Stimulated activated CD4-positive, alpha-beta T cell treated with anti-CD3 and anti-CD28 coated beads, Interleukin-12 subunit alpha, Interleukin-12 subunit beta, amount 100 ng/mL, for 48 hours (primary cell): ENCODE measurements at regions not wholly inside any gene's neighbourhood (a gene's known extent, or its start where the extent isn't known, plus 50 kb on each side); places are given as distances from the start of the nearest gene placed in this dataset.

Experiments used
- DNase-seq, 3 donors: peaks; one replicate each; pipeline ENCODE4 v3.0.0-alpha.2; 2020; ENCODE audit warnings: low read depth in 2 of 3, low spot score in 1 of 3

DNA sequence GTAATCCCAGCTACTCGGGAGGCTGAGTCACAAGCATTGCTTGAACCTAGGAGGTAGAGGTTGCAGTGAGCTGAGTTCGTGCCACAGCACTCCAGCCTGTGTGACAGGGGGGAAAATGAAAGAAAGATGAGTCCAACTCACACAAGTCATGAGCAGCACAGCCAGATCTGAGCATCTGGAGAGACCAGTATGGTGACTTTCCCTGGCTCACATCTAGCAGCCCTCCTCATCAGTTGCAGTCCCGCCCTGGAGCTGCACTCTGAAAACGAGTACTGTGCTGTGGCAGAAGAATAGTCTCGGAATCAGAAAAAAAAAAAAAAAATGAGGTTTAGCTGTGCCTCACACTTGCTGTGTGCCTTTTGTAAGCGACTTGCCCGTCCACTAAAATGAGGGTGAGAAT, 74.4 kb upstream of the TRIB2 start:
- DNase-seq = no peak

DNA sequence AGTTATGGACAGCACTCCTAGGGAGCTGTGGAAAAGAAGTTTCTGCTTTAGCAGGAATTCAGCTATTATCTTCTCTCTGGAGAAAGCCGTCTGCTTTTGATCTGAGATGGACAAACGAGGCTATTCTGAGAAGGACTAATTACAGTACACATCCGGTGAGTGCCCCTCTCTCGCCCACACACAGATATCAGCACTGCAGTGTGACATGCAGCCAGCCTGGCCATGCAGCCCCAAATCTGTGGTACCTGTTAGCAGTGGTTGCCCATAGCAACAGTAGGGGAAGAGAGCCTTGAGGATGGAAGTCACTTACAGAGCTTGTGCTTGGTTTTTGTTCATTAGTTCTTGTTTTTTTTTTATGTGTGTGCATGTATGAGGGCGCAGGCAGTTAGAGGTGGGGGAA, 73.9 kb upstream of the TRIB2 start:
- no peak for DNase-seq

DNA sequence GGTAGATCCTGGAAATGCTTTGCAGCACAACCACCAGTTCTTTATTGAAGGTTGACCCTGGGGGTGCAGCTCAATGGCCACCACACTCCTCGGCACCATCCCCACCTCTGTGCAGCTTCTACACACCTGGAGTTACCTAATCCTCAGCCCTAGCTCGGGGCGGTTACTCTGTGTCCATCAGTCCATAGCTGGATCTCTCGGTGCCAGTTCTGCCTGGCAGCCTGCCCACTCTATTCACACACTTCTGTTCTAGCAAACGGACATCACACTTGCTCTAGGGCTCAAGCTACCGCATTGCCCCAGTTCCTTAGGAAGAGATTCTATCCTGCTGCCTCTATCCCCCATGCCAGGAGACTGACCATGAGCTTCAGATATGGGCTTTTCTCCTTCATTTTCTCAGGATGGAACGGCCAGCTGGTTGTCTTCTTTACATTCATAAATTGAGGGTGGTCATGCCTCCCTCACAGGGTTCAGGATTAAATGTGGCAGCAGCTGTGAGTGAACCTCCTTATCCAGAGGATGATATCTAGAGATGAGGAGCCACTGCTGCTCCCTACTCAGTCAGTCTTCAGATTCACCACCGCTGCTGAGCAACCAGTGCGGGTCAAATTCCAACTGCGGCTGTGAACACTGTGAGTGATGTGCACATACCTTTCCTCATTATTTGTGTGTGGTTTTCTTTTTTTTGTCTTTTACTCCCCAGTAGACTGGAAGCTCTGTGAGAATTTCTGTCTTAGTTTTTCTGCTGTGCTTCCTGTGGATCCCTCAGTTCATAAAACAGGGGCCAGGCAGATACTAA, 66.9 kb upstream of the TRIB2 start:
- no peak for DNase-seq

DNA sequence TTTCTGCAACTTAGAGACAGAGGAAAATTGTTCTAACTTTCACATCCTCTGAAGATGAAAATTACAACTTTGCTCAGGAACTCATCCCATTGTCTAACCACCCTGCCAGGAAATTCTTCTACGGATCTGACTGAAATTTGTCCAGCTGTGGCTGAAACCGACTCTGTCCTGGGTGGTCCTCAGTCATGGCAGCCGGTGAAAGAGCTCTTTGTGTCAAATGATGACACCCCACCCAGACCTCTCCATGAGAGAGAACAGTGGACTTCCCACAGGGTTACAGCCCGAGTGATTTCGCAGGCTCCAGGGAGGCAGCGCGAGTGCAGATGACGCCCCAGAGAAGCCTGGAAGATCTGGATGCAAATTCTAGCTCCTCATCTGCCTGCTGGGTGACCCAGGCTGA, 65.1 kb upstream of the TRIB2 start:
- DNase-seq = no peak

DNA sequence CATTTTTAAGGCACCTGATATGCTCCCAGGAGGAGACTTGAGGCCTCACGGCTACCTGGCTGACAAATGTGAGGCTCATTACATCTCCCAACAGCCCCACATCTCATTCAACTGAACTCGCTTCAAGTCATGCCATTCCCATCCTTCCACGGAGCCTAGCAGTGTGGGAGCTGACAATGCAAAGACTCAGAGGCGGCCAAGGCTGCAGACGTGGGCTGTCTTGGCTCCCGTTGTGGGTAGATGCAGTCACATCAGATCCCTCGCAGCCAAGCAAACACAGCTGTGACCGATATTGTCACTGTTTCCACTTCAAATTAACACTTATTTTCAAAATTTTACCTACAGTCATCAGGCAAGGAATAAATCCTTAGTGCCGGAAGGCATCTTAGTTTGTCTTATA, 64.0 kb upstream of the TRIB2 start:
- no peak for DNase-seq

DNA sequence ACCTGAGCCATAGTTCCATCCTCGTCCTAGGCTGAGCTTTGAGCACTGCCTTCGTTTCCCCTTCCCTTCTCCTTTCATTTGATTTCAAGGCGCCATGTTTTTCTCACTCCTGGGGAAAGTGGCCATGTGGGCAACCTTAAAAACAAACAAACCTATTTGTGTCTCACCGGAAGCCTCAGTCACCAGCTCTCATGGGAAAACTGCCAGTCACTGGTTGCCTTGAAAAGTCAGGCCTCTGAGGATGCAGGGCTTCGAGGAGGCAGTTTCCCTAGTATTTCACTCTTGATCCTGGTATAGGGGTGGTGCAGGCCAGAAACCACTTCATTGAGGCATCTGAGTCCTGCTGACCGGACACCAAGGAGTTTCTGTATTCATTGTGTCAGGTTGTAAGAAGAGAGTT, 59.2 kb upstream of the TRIB2 start:
- no peak for DNase-seq

DNA sequence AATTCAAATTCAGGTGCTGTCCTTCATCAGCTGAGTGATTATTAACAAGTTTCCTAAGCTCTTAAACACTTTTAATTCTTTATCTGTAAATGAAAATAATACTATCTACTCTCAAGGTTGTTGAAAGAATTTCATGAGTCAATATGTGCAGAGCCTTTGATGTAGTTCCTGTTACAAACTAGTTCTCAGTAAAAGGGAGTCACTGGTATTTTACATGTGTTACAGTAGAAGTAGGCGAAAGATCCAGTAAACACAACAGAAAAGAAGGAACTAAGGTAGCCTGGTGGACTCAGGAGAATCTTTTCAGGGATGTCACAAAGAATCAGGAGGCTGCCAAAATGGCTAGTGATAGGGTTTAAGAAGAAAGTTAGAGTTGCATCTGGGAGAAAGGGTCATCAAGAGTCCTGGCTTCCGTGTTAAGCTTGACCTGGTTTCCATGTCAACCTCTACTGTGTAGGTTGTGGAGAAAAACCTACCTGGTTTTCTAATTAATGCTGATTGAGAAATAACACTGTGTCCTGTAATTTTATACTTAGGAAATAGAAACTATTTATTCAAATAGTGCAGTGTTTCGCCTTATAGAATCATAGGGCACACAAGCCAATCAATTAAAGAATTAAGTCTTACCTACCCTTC, 58.3 kb upstream of the TRIB2 start:
- DNase-seq = no peak

DNA sequence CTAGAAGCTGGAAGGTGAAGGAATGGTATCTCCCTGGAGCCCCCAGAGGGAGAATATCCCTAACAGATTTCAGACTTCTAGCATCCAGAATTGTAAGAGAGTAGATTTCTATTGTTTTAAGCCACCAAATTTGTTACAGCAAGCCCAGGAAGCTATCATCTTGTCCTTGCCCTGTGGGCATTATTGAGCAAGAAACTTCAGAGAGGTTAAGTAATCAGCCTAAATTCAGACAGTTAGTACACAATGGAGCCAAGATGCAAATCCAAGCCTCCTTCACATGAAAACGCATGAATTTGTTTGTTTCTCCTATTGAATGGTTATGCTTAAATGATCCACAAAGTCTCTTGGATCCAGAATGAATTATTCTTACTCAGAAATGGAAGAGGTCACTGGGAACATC, 55.2 kb upstream of the TRIB2 start:
- no peak for DNase-seq

DNA sequence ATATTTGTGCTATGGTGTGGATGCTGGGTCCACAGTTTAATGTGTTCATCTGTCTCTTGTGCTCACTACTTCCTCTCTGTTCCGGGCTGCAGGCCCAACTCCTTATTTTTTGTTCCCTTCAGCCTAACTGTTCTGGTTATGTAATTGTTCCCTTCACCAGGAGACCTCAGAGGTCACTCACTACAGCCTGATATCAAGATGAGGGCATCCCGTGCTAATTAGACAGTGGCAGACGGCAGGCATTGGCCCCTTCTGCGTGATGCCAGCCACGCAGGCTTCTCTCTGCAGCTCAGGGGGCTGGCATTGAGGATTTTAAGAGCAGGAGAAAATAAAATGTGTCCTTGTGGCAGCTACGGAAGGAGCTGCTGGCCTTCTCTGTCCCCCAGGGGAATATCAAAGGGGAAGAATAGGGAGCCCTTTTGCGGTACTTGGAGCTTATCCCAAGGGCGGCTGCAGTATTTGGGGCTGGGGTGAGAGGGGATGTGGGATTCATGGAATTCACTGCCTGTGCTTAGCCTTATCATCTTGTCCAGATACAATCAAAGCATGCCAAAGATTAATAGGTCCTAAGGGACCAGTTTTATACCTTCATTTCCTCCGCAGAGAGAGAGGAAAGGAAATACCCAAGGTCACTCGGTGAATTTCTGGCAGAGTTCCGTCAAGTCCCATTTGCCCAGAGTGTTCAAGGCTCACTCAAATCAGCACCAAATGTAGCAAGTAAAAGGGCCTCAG, 53.3 kb upstream of the TRIB2 start:
- no peak for DNase-seq

DNA sequence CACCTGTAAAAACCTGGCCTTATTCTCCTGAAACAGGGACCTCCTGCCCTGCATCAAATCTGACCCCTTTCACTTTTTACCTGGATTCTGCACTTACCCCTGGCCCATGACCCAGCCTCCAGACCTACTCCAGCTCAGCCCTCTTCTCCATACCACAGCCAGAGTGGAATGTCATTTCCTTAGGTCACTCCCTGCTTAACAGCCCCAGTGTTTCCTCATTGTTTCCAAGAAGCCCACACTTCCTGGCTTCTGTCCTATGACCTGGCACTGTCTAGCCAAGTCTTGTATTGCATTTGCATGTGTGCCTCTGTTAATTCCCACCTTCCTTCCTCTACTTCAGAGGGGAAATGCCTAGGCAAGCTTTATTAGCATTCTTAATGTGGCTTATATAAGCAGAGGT, 51.4 kb upstream of the TRIB2 start:
- no peak for DNase-seq

DNA sequence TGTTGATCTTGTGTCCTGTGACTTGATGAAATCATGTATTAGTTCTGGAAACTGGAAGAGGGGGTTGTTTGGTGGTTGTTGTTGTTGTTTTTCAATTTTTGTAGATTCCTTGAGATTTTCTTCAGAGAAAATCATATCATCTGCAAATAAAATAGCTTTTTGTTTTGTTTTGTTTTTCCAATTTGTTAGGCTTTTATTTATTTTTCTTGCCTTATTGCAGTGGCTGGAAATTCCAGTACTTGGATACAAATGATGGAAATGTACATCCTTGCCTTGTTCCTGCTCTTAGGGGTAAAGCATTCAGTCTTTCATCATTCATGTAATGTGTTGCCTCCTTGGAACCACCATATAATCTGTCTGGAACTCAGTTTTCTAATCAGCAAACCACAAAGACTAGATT, 50.3 kb upstream of the TRIB2 start:
- DNase-seq = no peak
